ENCODE measurements at regions not wholly inside any gene's neighbourhood (a gene's known extent, or its start where the extent isn't known, plus 50 kb on each side); places are given as distances from the start of the nearest gene placed in this dataset.

DNA sequence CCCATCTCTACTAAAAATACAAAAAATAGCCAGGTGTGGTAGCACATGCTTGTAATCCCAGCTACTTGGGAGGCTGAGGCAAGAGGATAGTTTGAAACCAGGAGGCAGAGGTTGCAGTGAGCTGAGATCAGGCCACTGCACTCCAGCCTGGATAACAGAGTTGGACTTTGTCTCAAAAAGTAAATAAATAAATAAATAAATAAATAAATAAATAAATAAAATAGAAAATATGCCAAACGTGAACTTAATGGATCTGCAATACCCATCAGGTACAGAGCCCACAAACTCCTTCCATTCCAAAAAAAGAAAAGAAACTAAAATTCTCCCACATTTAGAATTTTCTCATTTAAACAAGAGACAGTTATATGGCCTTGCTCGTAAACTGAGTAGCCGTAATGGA lies 702.7 kb downstream of the CDH18 start:
- TF ChIP-seq EZH2 (IDR thresholded peaks at IDR 0.05; ENCODE audit: insufficient read depth, poor library complexity, severe bottlenecking) = no peak
- TF ChIP-seq EZH2phosphoT487 (IDR thresholded peaks at IDR 0.05; ENCODE audit: insufficient read depth, low read depth) = no peak
